OCI-LY7 (cell line): ENCODE measurements at regions not wholly inside any gene's neighbourhood (a gene's known extent, or its start where the extent isn't known, plus 50 kb on each side); places are given as distances from the start of the nearest gene placed in this dataset.

Experiments used
- BruUV-seq: library from RNA; stranded (reverse); fragments of 400-500 nt; replicated peaks from 2 replicates; lab custom pipeline; 2021; lab: Mats Ljungman, UMichigan
- CTCF ChIA-PET: fragments of 300-600 bp; sonication (Branson Sonifier 250); formaldehyde crosslinking; loops from one replicate; lab custom pipeline; 2022; ENCODE audit warnings: antibody characterized with exemption; ENCODE audit not compliant: unreplicated experiment; lab: Charles Lee
- POLR2A ChIA-PET: fragments of 300-600 bp; sonication (Branson Sonifier 250); formaldehyde crosslinking; loops from one replicate; lab custom pipeline; 2022; ENCODE audit warnings: antibody characterized with exemption; lab: Charles Lee
- DNase-seq: peaks from one replicate; pipeline ENCODE4 v3.0.0-alpha.2; 2015; ENCODE audit warnings: low spot score
- H2AFZ ChIP-seq: fragments of 200-600 bp; sonication (generic), shearing (Covaris generic); 2 replicates; pipeline ENCODE4 v1.6.1; 2014; ENCODE audit warnings: mild to moderate bottlenecking, antibody characterized with exemption, low read length, moderate library complexity
- H3K27ac ChIP-seq: fragments of 200-600 bp; sonication (generic); 2 replicates; pipeline ENCODE4 v1.5.1; 2014; ENCODE audit warnings: mixed run types, low read depth, mild to moderate bottlenecking, moderate library complexity, low read length, inconsistent platforms; ENCODE audit not compliant: poor library complexity, severe bottlenecking
- H3K36me3 ChIP-seq: fragments of 200-600 bp; sonication (generic); 2 replicates; pipeline ENCODE4 v1.6.1; 2014; ENCODE audit warnings: mild to moderate bottlenecking, antibody characterized with exemption, low read length, moderate library complexity, mixed read lengths; ENCODE audit not compliant: insufficient read depth
- H3K4me1 ChIP-seq: fragments of 200-600 bp; sonication (generic); 2 replicates; pipeline ENCODE4 v1.5.1; 2014; ENCODE audit warnings: mild to moderate bottlenecking, low read length; ENCODE audit not compliant: insufficient read depth, poor library complexity, severe bottlenecking
- H3K4me2 ChIP-seq: fragments of 200-600 bp; sonication (generic); 2 replicates; pipeline ENCODE4 v1.6.1; 2014; ENCODE audit warnings: mild to moderate bottlenecking, low read length
- H3K4me3 ChIP-seq: fragments of 200-600 bp; sonication (generic); 2 replicates; pipeline ENCODE4 v1.5.1; 2014; ENCODE audit warnings: mild to moderate bottlenecking, low read depth, low read length; ENCODE audit not compliant: poor library complexity, severe bottlenecking
- H3K79me2 ChIP-seq: fragments of 200-600 bp; sonication (generic); 2 replicates; pipeline ENCODE4 v1.6.1; 2016; ENCODE audit warnings: low read depth, mild to moderate bottlenecking, low read length, moderate library complexity, mixed read lengths; ENCODE audit not compliant: insufficient read depth
- H3K9me2 ChIP-seq: fragments of 200-600 bp; sonication (generic); 2 replicates; pipeline ENCODE4 v1.6.1; 2016; ENCODE audit warnings: mild to moderate bottlenecking, low read length, mixed read lengths; ENCODE audit not compliant: insufficient read depth
- H3K9me3 ChIP-seq: fragments of 200-600 bp; sonication (generic); 2 replicates; pipeline ENCODE4 v1.6.1; 2014; ENCODE audit warnings: mild to moderate bottlenecking, mixed run types, low read length, mixed read lengths
- H4K20me1 ChIP-seq: fragments of 200-600 bp; sonication (generic); 2 replicates; pipeline ENCODE4 v1.6.1; 2014; ENCODE audit warnings: mild to moderate bottlenecking, antibody characterized with exemption, low read length, moderate library complexity, mixed read lengths; ENCODE audit not compliant: insufficient read depth
- EZH2phosphoT487 ChIP-seq: fragments of 200-600 bp; sonication (generic); IDR thresholded peaks from 2 replicates; pipeline ENCODE4 v1.6.1; 2018; ENCODE audit warnings: low read depth, borderline replicate concordance, mild to moderate bottlenecking, mixed run types, antibody characterized with exemption, low read length, moderate library complexity, mixed read lengths
- intact Hi-C: fragments of 100-400 bp; cut with micrococcal nuclease; formaldehyde crosslinking; loops from one replicate; pipeline ENCODE4 v1.10.0; 2022; ENCODE audit not compliant: unreplicated experiment
- TF ChIP-seq, protein P1 (sequence below): fragments of 200-600 bp; sonication (generic); conservative IDR thresholded peaks from 2 replicates; pipeline ENCODE4 v1.5.1; 2014; ENCODE audit warnings: mild to moderate bottlenecking, antibody characterized with exemption, low read length, moderate library complexity, mixed read lengths

DNA sequence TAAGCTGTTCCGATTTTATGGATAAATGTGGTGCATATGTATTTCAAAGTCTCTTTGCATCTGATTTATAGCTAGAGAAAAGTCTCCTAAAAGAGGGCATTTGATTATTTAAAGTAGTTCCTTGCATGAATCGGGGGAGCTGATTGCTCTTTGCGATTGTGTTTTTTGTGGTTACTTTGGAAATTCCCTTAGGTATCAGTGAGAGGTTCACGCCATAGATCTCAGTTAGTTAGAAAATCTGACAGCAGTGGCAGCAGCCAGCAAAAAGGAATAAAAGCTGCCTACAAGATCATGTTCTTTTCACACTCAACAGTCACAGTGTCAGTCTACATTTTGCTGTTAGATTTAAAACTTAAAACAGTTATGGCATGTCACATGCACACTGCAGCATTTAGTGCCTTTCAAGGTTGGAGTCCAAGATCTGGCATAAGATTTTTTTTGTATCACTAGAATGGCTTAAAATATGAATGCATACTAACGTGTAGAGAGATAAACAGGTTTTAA, 436.5 kb upstream of the PCDH20 start:
- Histone ChIP-seq H3K4me2 (no peak overlapping the region), H3K9me3 (no peaks in the 10 kb centered on the region), H3K4me1 (no peaks in the 10 kb centered on the region), H3K79me2 (no peaks in the 10 kb centered on the region), H3K9me2 (no peaks in the 10 kb centered on the region), H3K36me3 (no peaks in the 10 kb centered on the region), H3K4me3 (no peak overlapping the region), H2AFZ (no peak overlapping the region), H4K20me1 (no peaks in the 10 kb centered on the region), H3K27ac (no peak overlapping the region)
- DNase-seq = no peak
- CTCF ChIA-PET = no interaction called here
- no TSS peak for BruUV-seq
- POLR2A ChIA-PET = no interaction called here
- TF ChIP-seq EZH2phosphoT487 = no peak
- TF ChIP-seq, protein P1, sequence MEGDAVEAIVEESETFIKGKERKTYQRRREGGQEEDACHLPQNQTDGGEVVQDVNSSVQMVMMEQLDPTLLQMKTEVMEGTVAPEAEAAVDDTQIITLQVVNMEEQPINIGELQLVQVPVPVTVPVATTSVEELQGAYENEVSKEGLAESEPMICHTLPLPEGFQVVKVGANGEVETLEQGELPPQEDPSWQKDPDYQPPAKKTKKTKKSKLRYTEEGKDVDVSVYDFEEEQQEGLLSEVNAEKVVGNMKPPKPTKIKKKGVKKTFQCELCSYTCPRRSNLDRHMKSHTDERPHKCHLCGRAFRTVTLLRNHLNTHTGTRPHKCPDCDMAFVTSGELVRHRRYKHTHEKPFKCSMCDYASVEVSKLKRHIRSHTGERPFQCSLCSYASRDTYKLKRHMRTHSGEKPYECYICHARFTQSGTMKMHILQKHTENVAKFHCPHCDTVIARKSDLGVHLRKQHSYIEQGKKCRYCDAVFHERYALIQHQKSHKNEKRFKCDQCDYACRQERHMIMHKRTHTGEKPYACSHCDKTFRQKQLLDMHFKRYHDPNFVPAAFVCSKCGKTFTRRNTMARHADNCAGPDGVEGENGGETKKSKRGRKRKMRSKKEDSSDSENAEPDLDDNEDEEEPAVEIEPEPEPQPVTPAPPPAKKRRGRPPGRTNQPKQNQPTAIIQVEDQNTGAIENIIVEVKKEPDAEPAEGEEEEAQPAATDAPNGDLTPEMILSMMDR = no peak
- intact Hi-C loops = no loop called here

DNA sequence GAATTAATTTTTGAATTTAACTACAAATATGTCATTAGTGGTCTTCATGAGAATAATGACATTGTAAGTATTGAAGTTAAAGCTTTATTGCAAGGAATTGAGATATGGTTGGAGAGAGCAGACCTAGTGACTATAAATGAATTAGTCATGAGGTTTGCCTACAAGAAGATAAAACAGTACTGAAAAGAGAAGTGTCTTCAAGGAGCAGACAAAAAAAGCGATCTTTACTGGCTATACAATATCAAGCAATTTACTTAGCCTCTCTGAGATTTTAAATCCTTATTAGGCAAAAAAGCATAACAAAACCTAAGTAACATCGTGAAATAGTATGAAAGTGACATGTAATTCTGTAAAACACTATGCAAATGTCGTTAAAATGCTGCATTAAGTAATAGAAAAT, 435.1 kb upstream of the PCDH20 start:
- Histone ChIP-seq H3K27ac (no peak overlapping the region), H3K79me2 (no peaks in the 10 kb centered on the region), H3K4me1 (no peaks in the 10 kb centered on the region), H3K4me3 (no peak overlapping the region), H4K20me1 (no peaks in the 10 kb centered on the region), H2AFZ (no peak overlapping the region), H3K9me2 (no peaks in the 10 kb centered on the region), H3K36me3 (no peaks in the 10 kb centered on the region), H3K9me3 (no peaks in the 10 kb centered on the region), H3K4me2 (no peak overlapping the region)
- BruUV-seq = no TSS peak
- no peak for DNase-seq
- TF ChIP-seq EZH2phosphoT487 = no peak
- TF ChIP-seq, protein P1 = no peak
- CTCF ChIA-PET = no interaction called here
- intact Hi-C loops = no loop called here
- POLR2A ChIA-PET = no interaction called here

DNA sequence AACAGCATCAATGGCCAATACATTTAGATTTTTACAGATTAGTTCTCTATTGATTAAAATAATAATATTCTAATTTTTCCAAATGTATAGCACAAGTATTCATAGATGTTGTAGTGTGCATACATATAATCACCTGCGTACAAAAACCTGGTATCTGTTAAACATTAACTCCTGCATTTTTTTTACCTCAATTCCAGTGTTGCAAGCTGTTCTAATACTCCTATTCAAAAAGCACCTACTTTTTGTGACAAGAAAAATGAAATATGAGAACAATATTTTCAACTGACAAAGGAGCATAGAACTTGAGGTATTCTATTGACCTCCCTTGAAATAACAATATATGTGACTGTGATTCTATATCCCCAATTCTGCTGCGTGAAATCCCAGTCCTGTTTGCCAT, 422.9 kb upstream of the PCDH20 start:
- intact Hi-C loops = no loop called here
- H3K4me1 ChIP-seq = no peaks in the 10 kb centered on the region
- H3K36me3 ChIP-seq = no peaks in the 10 kb centered on the region
- H3K27ac ChIP-seq = no peak overlapping the region
- H3K9me2 ChIP-seq = no peaks in the 10 kb centered on the region
- no peaks in the 10 kb centered on the region for H4K20me1 ChIP-seq
- ChIA-PET POLR2A (no interaction called here), CTCF (no interaction called here)
- H3K4me2 ChIP-seq = no peak overlapping the region
- no TSS peak for BruUV-seq
- no peak overlapping the region for H2AFZ ChIP-seq
- no peak overlapping the region for H3K4me3 ChIP-seq
- H3K79me2 ChIP-seq = no peaks in the 10 kb centered on the region
- DNase-seq = no peak
- no peak for TF ChIP-seq EZH2phosphoT487
- TF ChIP-seq, protein P1 = no peak
- H3K9me3 ChIP-seq = no peaks in the 10 kb centered on the region
